ENCODE measurements at regions not wholly inside any gene's neighbourhood (a gene's known extent, or its start where the extent isn't known, plus 50 kb on each side); places are given as distances from the start of the nearest gene placed in this dataset.

GRCh38 chr1:229798558-229798957 is 172.5 kb downstream of the URB2 start:
- Histone ChIP-seq H3K27me3 (ENCODE audit: insufficient read depth, poor library complexity, severe bottlenecking) (no peaks in the 10 kb centered on the region), H3K27ac (replicated peaks) (no peak overlapping the region), H3K4me3 (replicated peaks; ENCODE audit: insufficient read depth, low read length) (no peak overlapping the region)
- TF ChIP-seq REST (IDR thresholded peaks at IDR 0.05; ENCODE audit: insufficient replicate concordance, low read depth) (no peak), CTCF (IDR thresholded peaks at IDR 0.05; ENCODE audit: insufficient read depth, low read length) (no peak), GABPA (IDR thresholded peaks at IDR 0.05; ENCODE audit: low read depth) (no peak), SPI1 (IDR thresholded peaks at IDR 0.05; ENCODE audit: borderline replicate concordance, low read depth) (no peak), POLR2AphosphoS5 (IDR thresholded peaks at IDR 0.05; ENCODE audit: low read depth) (no peak)
- DNase-seq (ENCODE audit: low read depth in 1 of 2, low spot score in 1 of 2), result no peak

- TF ChIP-seq CTCF (IDR thresholded peaks at IDR 0.05; ENCODE audit: insufficient read depth, low read length) (no peak), POLR2AphosphoS5 (IDR thresholded peaks at IDR 0.05; ENCODE audit: low read depth) (no peak), SPI1 (IDR thresholded peaks at IDR 0.05; ENCODE audit: borderline replicate concordance, low read depth) (no peak), REST (IDR thresholded peaks at IDR 0.05; ENCODE audit: insufficient replicate concordance, low read depth) (no peak), GABPA (IDR thresholded peaks at IDR 0.05; ENCODE audit: low read depth) (no peak)
Measured at GRCh38 chr1:229803626-229804217, 177.7 kb downstream of the URB2 start.

GRCh38 chr1:229808272-229808671 is 182.2 kb downstream of the URB2 start:
- Histone ChIP-seq H3K27me3 (ENCODE audit: insufficient read depth, poor library complexity, severe bottlenecking) (no peaks in the 10 kb centered on the region), H3K27ac (replicated peaks) (no peak overlapping the region), H3K4me3 (replicated peaks; ENCODE audit: insufficient read depth, low read length) (no peak overlapping the region)
- no peak for TF ChIP-seq SPI1 (IDR thresholded peaks at IDR 0.05; ENCODE audit: borderline replicate concordance, low read depth)
- no peak for TF ChIP-seq GABPA (IDR thresholded peaks at IDR 0.05; ENCODE audit: low read depth)
- no peak for TF ChIP-seq REST (IDR thresholded peaks at IDR 0.05; ENCODE audit: insufficient replicate concordance, low read depth)
- TF ChIP-seq CTCF (IDR thresholded peaks at IDR 0.05; ENCODE audit: insufficient read depth, low read length), result no peak
- TF ChIP-seq POLR2AphosphoS5 (IDR thresholded peaks at IDR 0.05; ENCODE audit: low read depth), result no peak
- no peak for DNase-seq (ENCODE audit: low read depth in 1 of 2, low spot score in 1 of 2)

More at GRCh38 chr1:229803626-229804217, 177.7 kb downstream of the URB2 start:
- H3K27me3 ChIP-seq (ENCODE audit: insufficient read depth, poor library complexity, severe bottlenecking), result no peaks in the 10 kb centered on the region
- no peak overlapping the region for H3K27ac ChIP-seq (replicated peaks)
- no peak for DNase-seq (ENCODE audit: low read depth in 1 of 2, low spot score in 1 of 2)
- no peak overlapping the region for H3K4me3 ChIP-seq (replicated peaks; ENCODE audit: insufficient read depth, low read length)

All from HL-60 (cell line).